Activated CD4-positive, alpha-beta T cell treated with anti-CD3 and anti-CD28 coated beads, Interleukin-2, amount 10 ng/mL, durations not matched to agents 7 days and 5 days (primary cell): ENCODE measurements at regions not wholly inside any gene's neighbourhood (a gene's known extent, or its start where the extent isn't known, plus 50 kb on each side); places are given as distances from the start of the nearest gene placed in this dataset.

Source experiments
- CTCF ChIA-PET: fragments of 350-600 bp; sonication (Branson Sonifier 250); formaldehyde crosslinking; loops from one replicate; lab custom pipeline; 2021; ENCODE audit warnings: antibody characterized with exemption; lab: Charles Lee
- POLR2A ChIA-PET: fragments of 350-600 bp; sonication (Branson Sonifier 250); formaldehyde crosslinking; loops from one replicate; lab custom pipeline; 2021; ENCODE audit warnings: antibody characterized with exemption; lab: Charles Lee
- DNase-seq: peaks from one replicate; pipeline ENCODE4 v3.0.0-alpha.2; 2020
- H3K27ac Mint-ChIP-seq: one replicate; pipeline ENCODE4 v1.8.0; 2021; ENCODE audit warnings: mild to moderate bottlenecking, moderate library complexity, mixed read lengths
- H3K27me3 Mint-ChIP-seq: one replicate; pipeline ENCODE4 v1.8.0; 2021; ENCODE audit warnings: mixed read lengths
- H3K36me3 Mint-ChIP-seq: one replicate; pipeline ENCODE4 v1.8.0; 2021; ENCODE audit warnings: low read depth, mixed read lengths
- H3K4me1 Mint-ChIP-seq: one replicate; pipeline ENCODE4 v1.8.0; 2021; ENCODE audit warnings: mixed read lengths
- H3K4me3 Mint-ChIP-seq: one replicate; pipeline ENCODE4 v1.8.0; 2021; ENCODE audit warnings: mild to moderate bottlenecking, moderate library complexity, mixed read lengths
- H3K9me3 Mint-ChIP-seq: one replicate; pipeline ENCODE4 v1.8.0; 2021; ENCODE audit warnings: mixed read lengths

DNA sequence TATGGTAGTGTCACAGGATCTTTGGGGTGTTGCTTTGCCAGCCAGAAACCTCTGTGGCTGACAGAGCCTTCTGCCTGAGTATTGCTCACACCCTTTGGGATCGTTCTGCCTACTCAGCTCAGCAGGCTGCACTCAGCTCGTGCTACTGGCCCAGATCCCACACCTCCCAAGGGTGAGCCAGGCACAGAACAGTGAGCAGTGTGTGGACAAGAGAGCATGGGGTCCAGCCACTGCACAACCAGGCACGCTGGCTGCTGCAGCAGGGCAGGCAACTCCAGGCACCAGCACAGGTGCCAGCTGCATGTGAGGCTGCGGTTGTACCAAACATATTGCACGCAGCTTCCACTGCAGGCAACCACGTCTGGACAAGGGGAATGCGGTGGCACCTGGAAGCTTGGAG, 84.9 kb downstream of the CYB561 start:
- no peak for DNase-seq
- CTCF ChIA-PET = interaction anchor here (0.9 kb wide), 1 partner anchor 9 kb away, joined by 3 read pairs; no protein-coding TSS in a partner anchor
- H3K36me3 Mint-ChIP-seq = no peaks in the 10 kb centered on the region
- H3K4me3 Mint-ChIP-seq = no peak overlapping the region
- peaks cover 2% of the 10 kb centered on the region for H3K27me3 Mint-ChIP-seq
- no peak overlapping the region for H3K27ac Mint-ChIP-seq
- no peaks in the 10 kb centered on the region for H3K4me1 Mint-ChIP-seq
- no peaks in the 10 kb centered on the region for H3K9me3 Mint-ChIP-seq
- POLR2A ChIA-PET = no interaction called here

GRCh38 chr17:63362115-63362514, 84.0 kb downstream of the CYB561 start:
- ChIA-PET POLR2A (no interaction called here), CTCF (no interaction called here)
- no peak overlapping the region for H3K4me3 Mint-ChIP-seq
- H3K27ac Mint-ChIP-seq = no peak overlapping the region
- H3K27me3 Mint-ChIP-seq = peaks cover 2% of the 10 kb centered on the region
- H3K9me3 Mint-ChIP-seq = no peaks in the 10 kb centered on the region
- H3K36me3 Mint-ChIP-seq = no peaks in the 10 kb centered on the region
- no peaks in the 10 kb centered on the region for H3K4me1 Mint-ChIP-seq
- no peak for DNase-seq

GRCh38 chr17:63364387-63364786, 81.7 kb downstream of the CYB561 start:
- CTCF ChIA-PET = no interaction called here
- H3K4me1 Mint-ChIP-seq = no peaks in the 10 kb centered on the region
- DNase-seq = no peak
- POLR2A ChIA-PET = no interaction called here
- H3K36me3 Mint-ChIP-seq = no peaks in the 10 kb centered on the region
- H3K27ac Mint-ChIP-seq = no peak overlapping the region
- peaks cover 2% of the 10 kb centered on the region for H3K27me3 Mint-ChIP-seq
- no peak overlapping the region for H3K4me3 Mint-ChIP-seq
- no peaks in the 10 kb centered on the region for H3K9me3 Mint-ChIP-seq

- CTCF ChIA-PET = no interaction called here
- no peaks in the 10 kb centered on the region for H3K36me3 Mint-ChIP-seq
- POLR2A ChIA-PET = no interaction called here
These were observed 81.2 kb downstream of the CYB561 start for GRCh38 chr17:63364944-63365343.

GRCh38 chr17:63365366-63366240, 80.5 kb downstream of the CYB561 start:
- H3K4me3 Mint-ChIP-seq = no peak overlapping the region
- no peaks in the 10 kb centered on the region for H3K36me3 Mint-ChIP-seq
- ChIA-PET CTCF (interaction anchor here (1.5 kb wide), 1 partner anchor 330 kb away, joined by 3 read pairs; no protein-coding TSS in a partner anchor), POLR2A (no interaction called here)
- H3K4me1 Mint-ChIP-seq = no peaks in the 10 kb centered on the region
- peaks cover 2% of the 10 kb centered on the region for H3K27me3 Mint-ChIP-seq
- H3K9me3 Mint-ChIP-seq = no peaks in the 10 kb centered on the region
- no peak overlapping the region for H3K27ac Mint-ChIP-seq
- no peak for DNase-seq

More at GRCh38 chr17:63364944-63365343, 81.2 kb downstream of the CYB561 start:
- Mint-ChIP-seq H3K27me3 (peaks cover 2% of the 10 kb centered on the region), H3K4me1 (no peaks in the 10 kb centered on the region), H3K9me3 (no peaks in the 10 kb centered on the region), H3K4me3 (no peak overlapping the region), H3K27ac (no peak overlapping the region)
- no peak for DNase-seq

- no peak overlapping the region for H3K27ac Mint-ChIP-seq
- ChIA-PET CTCF (interaction anchor here (1.5 kb wide), 1 partner anchor 329 kb away, joined by 3 read pairs; no protein-coding TSS in a partner anchor), POLR2A (no interaction called here)
- H3K9me3 Mint-ChIP-seq = no peaks in the 10 kb centered on the region
- H3K36me3 Mint-ChIP-seq = no peaks in the 10 kb centered on the region
- H3K4me1 Mint-ChIP-seq = no peaks in the 10 kb centered on the region
- no peak overlapping the region for H3K4me3 Mint-ChIP-seq
- H3K27me3 Mint-ChIP-seq = peaks cover 2% of the 10 kb centered on the region
- DNase-seq = no peak
These were observed 79.9 kb downstream of the CYB561 start for GRCh38 chr17:63366241-63366566.

DNA sequence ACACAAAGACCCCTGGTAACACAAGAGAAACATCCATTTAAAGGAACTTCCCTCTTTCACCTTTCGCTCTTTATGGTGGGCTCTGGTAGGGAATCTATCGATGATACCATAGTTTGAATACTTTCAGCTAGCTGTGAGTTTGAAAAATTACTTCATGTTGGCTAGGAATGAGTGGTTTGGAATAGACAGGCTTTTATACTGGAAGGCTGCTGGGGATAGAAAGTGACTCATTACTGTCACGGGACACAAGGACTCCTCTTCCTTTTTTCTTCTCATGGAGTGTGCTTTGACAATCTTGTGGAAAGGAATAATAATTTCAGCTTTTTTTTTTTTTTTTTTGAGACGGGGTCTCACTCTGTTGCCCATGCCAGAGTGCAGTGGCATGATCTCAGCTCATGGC, 76.9 kb downstream of the CYB561 start:
- no peaks in the 10 kb centered on the region for H3K36me3 Mint-ChIP-seq
- no peaks in the 10 kb centered on the region for H3K9me3 Mint-ChIP-seq
- no peak overlapping the region for H3K27ac Mint-ChIP-seq
- ChIA-PET CTCF (no interaction called here), POLR2A (no interaction called here)
- H3K4me3 Mint-ChIP-seq = no peak overlapping the region
- DNase-seq = no peak
- H3K4me1 Mint-ChIP-seq = no peaks in the 10 kb centered on the region
- H3K27me3 Mint-ChIP-seq = peaks cover 2% of the 10 kb centered on the region

DNA sequence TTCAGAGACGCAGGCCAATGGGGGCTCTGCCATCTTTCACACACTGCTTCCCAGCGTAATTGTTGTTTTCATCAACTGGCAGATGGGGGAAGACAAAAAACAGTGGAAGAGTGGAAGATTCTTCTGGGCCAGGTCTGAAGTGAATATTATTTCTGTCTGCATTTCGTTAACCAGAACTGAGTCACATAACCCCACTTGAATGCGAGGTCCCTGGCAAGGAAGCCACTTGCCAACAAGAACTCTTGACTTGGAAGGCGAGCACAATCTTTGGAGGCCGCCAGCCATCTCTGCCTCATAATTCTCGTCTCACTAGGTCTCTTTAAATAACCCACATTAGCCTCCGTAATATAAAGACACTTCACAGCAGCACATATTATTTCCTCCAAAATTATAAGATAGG, 75.4 kb downstream of the CYB561 start:
- H3K9me3 Mint-ChIP-seq = no peaks in the 10 kb centered on the region
- POLR2A ChIA-PET = interaction anchor here (0.6 kb wide), 1 partner anchor 241 kb away, joined by 5 read pairs; no protein-coding TSS in a partner anchor
- H3K4me3 Mint-ChIP-seq = no peak overlapping the region
- no peak overlapping the region for H3K27ac Mint-ChIP-seq
- H3K4me1 Mint-ChIP-seq = no peaks in the 10 kb centered on the region
- no peaks in the 10 kb centered on the region for H3K27me3 Mint-ChIP-seq
- CTCF ChIA-PET = no interaction called here
- no peak for DNase-seq
- no peaks in the 10 kb centered on the region for H3K36me3 Mint-ChIP-seq

GRCh38 chr17:63376949-63377348, 69.2 kb downstream of the CYB561 start:
- ChIA-PET CTCF (interaction anchor here (0.8 kb wide), 1 partner anchor 21 kb away, joined by 3 read pairs; no protein-coding TSS in a partner anchor), POLR2A (no interaction called here)

GRCh38 chr17:63378411-63379375, 67.4 kb downstream of the CYB561 start:
- POLR2A ChIA-PET = no interaction called here
- Mint-ChIP-seq H3K4me3 (no peak overlapping the region), H3K9me3 (peaks cover 10% of the 10 kb centered on the region), H3K27ac (no peak overlapping the region), H3K4me1 (no peaks in the 10 kb centered on the region), H3K36me3 (peaks cover 5% of the 10 kb centered on the region), H3K27me3 (no peaks in the 10 kb centered on the region)
- CTCF ChIA-PET = interaction anchor here (0.5 kb wide), 1 partner anchor 199 kb away, joined by 3 read pairs; no protein-coding TSS in a partner anchor
- no peak for DNase-seq

More at GRCh38 chr17:63376949-63377348, 69.2 kb downstream of the CYB561 start:
- no peaks in the 10 kb centered on the region for H3K27me3 Mint-ChIP-seq
- DNase-seq = no peak
- H3K36me3 Mint-ChIP-seq = peaks cover 5% of the 10 kb centered on the region
- H3K4me3 Mint-ChIP-seq = no peak overlapping the region
- H3K9me3 Mint-ChIP-seq = peaks cover 10% of the 10 kb centered on the region
- no peak overlapping the region for H3K27ac Mint-ChIP-seq
- no peaks in the 10 kb centered on the region for H3K4me1 Mint-ChIP-seq

DNA sequence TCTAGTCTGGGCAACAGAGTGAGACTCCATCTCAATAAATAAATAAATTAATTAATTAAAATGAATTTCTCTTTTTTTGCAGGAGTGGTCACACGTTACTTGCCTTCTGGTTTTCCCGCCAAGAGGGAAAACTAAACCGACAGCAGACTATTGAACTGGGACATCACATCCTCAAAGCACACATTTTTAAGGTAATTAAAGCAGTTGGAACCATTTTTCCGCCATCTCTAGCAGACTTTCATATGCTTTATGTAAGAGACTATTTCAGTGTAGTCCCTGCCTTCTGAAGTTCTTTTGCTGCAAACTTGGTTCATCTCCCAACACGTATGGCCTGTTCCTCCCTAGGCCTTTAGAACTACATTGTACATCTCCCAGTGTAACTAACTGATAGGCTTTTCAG, 66.5 kb downstream of the CYB561 start:
- H3K4me3 Mint-ChIP-seq = no peak overlapping the region
- no peaks in the 10 kb centered on the region for H3K4me1 Mint-ChIP-seq
- POLR2A ChIA-PET = no interaction called here
- no peak overlapping the region for H3K27ac Mint-ChIP-seq
- peaks cover 10% of the 10 kb centered on the region for H3K9me3 Mint-ChIP-seq
- CTCF ChIA-PET = no interaction called here
- DNase-seq = no peak
- no peaks in the 10 kb centered on the region for H3K27me3 Mint-ChIP-seq
- H3K36me3 Mint-ChIP-seq = peaks cover 5% of the 10 kb centered on the region

DNA sequence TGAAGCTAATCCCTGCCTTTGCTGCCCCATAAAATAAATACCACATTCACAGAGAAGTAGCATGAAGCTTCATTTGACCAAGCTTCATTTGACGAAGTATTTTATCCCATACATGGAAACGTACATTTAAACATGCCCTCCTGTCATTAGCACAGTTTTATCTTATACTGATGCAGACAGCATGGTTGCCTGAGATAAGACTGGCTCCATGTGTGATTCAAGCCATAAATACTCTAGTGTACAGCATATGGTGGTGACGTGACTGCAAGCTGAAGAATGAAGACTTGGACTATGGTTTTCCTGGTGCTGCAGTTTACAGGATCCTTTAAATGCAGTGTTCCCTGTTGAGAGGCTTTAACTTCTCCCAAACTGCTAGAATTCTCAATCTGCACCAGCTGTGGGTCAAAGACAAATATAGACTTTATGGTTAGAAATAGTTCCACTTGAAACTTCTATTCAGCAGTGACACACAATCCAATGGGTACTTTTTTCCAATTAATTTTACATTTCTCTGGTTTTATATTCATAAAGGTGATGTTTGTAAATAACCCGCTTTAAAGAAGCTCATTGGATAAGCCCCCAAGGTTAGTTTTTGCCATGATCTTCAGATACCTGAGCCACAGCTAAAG, 64.9 kb downstream of the CYB561 start:
- peaks cover 10% of the 10 kb centered on the region for H3K9me3 Mint-ChIP-seq
- H3K27me3 Mint-ChIP-seq = no peaks in the 10 kb centered on the region
- ChIA-PET POLR2A (no interaction called here), CTCF (interaction anchor here (1.3 kb wide), 1 partner anchor 26 kb away, joined by 7 read pairs; no protein-coding TSS in a partner anchor)
- H3K27ac Mint-ChIP-seq = no peak overlapping the region
- H3K4me1 Mint-ChIP-seq = no peaks in the 10 kb centered on the region
- DNase-seq = no peak
- H3K4me3 Mint-ChIP-seq = no peak overlapping the region
- H3K36me3 Mint-ChIP-seq = peaks cover 5% of the 10 kb centered on the region
